Fibroblast of lung (primary cell): ENCODE measurements at regions not wholly inside any gene's neighbourhood (a gene's known extent, or its start where the extent isn't known, plus 50 kb on each side); places are given as distances from the start of the nearest gene placed in this dataset.

Experiments used
- DNase-seq, 2 donors: peaks; one replicate each; pipeline versions ENCODE4 v3.0.0 to v3.0.0-alpha.2; 2010; ENCODE audit warnings: low read depth in 2 of 2
- H2AFZ ChIP-seq: 2 replicates; pipeline ENCODE4 v1.5.1; 2012; ENCODE audit warnings: low read length, control low read depth, inconsistent platforms
- H3K27ac ChIP-seq: 2 replicates; pipeline ENCODE4 v1.5.1; 2011; ENCODE audit warnings: low read length, control low read depth; ENCODE audit not compliant: insufficient read depth
- H3K27me3 ChIP-seq: 2 replicates; pipeline ENCODE4 v1.5.1; 2011; ENCODE audit warnings: mild to moderate bottlenecking, low read length; ENCODE audit not compliant: control insufficient read depth, insufficient read depth
- H3K36me3 ChIP-seq: 2 replicates; pipeline ENCODE4 v1.5.1; 2011; ENCODE audit warnings: low read length; ENCODE audit not compliant: control insufficient read depth, insufficient read depth
- H3K4me1 ChIP-seq: 2 replicates; pipeline ENCODE4 v1.5.1; 2011; ENCODE audit warnings: low read length; ENCODE audit not compliant: control insufficient read depth, insufficient read depth; ENCODE audit errors: extremely low read depth
- H3K4me2 ChIP-seq: 2 replicates; pipeline ENCODE4 v1.5.1; 2011; ENCODE audit warnings: low read length, control low read depth; ENCODE audit not compliant: insufficient read depth; ENCODE audit errors: extremely low read depth
- H3K4me3 ChIP-seq, 4 experiments: fragments of 200-600 bp in 1 of 4; sonication (generic) in 1 of 4; replicated peaks in 1 of 4; 2 replicates each; pipeline ENCODE4 v1.5.1; 2011 to 2016; ENCODE audit warnings: low read length in 4 of 4, low read depth in 3 of 4, mild to moderate bottlenecking in 3 of 4, control low read depth in 2 of 4, inconsistent platforms in 1 of 4, mixed read lengths in 1 of 4; ENCODE audit not compliant: insufficient read depth in 1 of 4; ENCODE audit errors: control extremely low read depth in 1 of 4
- H3K79me2 ChIP-seq: 2 replicates; pipeline ENCODE4 v1.5.1; 2012; ENCODE audit warnings: mild to moderate bottlenecking, low read length, inconsistent platforms; ENCODE audit not compliant: control insufficient read depth, insufficient read depth
- H3K9ac ChIP-seq: 2 replicates; pipeline ENCODE4 v1.5.1; 2011; ENCODE audit warnings: mild to moderate bottlenecking, low read length, control low read depth; ENCODE audit not compliant: insufficient read depth
- H3K9me3 ChIP-seq: 2 replicates; pipeline ENCODE4 v1.5.1; 2012; ENCODE audit warnings: low read depth, low read length; ENCODE audit not compliant: control insufficient read depth, insufficient read depth
- H4K20me1 ChIP-seq: 2 replicates; pipeline ENCODE4 v1.5.1; 2011; ENCODE audit warnings: low read length; ENCODE audit not compliant: control insufficient read depth, insufficient read depth; ENCODE audit errors: extremely low read depth
- CTCF ChIP-seq, 2 donors: IDR thresholded peaks in 1 of 2; conservative IDR thresholded peaks in 1 of 2; 1 replicate in 1 of 2; 2 replicates in 1 of 2; pipeline ENCODE4 v1.5.1; 2011 to 2012; ENCODE audit warnings: low read length in 2 of 2, control low read depth in 1 of 2, inconsistent platforms in 1 of 2, low read depth in 1 of 2, mild to moderate bottlenecking in 1 of 2
- EZH2 ChIP-seq: IDR thresholded peaks from 2 replicates; pipeline ENCODE4 v1.5.1; 2012; ENCODE audit warnings: low read length, control low read depth, mild to moderate bottlenecking; ENCODE audit errors: missing control alignments

DNA sequence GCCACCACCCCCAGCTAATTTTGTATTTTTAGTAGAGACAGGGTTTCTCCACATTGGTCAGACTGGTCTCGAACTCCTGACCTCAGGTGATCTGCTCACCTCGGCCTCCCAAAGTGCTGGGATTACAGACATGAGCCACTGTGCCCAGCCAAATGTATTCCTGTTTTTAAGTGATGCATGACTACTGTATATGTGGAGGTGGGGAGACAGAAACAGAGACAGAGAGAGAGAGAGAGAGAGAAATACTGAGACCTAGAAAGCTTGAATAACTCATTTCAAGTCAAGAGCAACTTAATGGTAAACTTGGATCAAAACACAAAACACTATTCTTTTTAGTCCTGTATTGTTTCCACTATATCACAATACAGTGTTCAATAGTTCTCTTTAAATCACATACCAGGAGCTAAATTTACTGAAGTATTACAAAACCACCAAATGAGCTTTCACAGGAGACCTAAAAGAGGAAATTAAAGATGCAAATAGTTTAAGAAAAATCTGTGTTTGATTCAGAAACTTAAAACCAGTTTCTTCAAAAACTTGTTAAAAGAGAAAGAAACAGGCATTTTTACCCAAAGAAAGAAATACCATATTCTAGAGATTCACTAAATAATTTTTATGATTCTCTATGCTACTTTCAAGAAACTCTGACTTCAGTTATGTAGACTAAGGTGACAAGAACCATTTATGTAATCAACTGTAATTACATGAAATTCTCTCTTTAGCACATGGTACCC is 188.7 kb downstream of the ETS1 start:
- Histone ChIP-seq H3K4me1 (no peaks in the 10 kb centered on the region), H2AFZ (no peak overlapping the region), H3K27ac (no peak overlapping the region), H3K27me3 (no peaks in the 10 kb centered on the region), H3K9ac (no peak overlapping the region), H3K79me2 (no peaks in the 10 kb centered on the region), H4K20me1 (no peaks in the 10 kb centered on the region), H3K9me3 (no peaks in the 10 kb centered on the region), H3K4me2 (no peak overlapping the region), H3K4me3 (no peak overlapping the region), H3K36me3 (no peaks in the 10 kb centered on the region)
- no peak for DNase-seq
- TF ChIP-seq EZH2 = no peak
- no peak for TF ChIP-seq CTCF (conservative IDR thresholded peaks at IDR 0.05 in 1 of 2, IDR thresholded peaks at IDR 0.05 in 1 of 2; ENCODE audit: low read depth in 1 of 2, low read length in 2 of 2)

DNA sequence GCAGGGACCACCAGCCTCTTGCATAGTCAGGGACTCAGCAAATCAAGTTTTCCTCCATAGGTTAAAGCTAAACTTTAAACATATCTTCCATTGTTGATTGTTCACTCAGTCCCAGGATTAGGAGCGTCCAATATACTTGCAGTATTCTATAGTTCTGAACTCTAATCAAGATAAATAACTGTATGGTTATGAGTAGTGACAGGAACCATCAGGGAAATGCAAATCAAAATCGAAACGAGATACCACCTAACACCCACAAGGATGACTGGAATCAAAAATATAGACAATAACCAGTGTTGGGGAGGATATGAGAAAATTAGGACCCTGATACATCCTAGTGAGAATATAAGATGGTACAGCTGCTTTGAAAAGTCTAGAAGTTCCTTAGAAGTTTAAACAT is 190.0 kb downstream of the ETS1 start:
- Histone ChIP-seq H3K4me1 (no peaks in the 10 kb centered on the region), H3K27me3 (no peaks in the 10 kb centered on the region), H4K20me1 (no peaks in the 10 kb centered on the region), H3K4me3 (no peak overlapping the region), H3K9ac (no peak overlapping the region), H2AFZ (no peak overlapping the region), H3K27ac (no peak overlapping the region), H3K36me3 (no peaks in the 10 kb centered on the region), H3K79me2 (no peaks in the 10 kb centered on the region), H3K4me2 (no peak overlapping the region), H3K9me3 (no peaks in the 10 kb centered on the region)
- TF ChIP-seq CTCF (conservative IDR thresholded peaks at IDR 0.05 in 1 of 2, IDR thresholded peaks at IDR 0.05 in 1 of 2; ENCODE audit: low read depth in 1 of 2, low read length in 2 of 2) (no peak), EZH2 (no peak)
- DNase-seq = no peak

GRCh38 chr11:128394431-128395089 is 192.8 kb downstream of the ETS1 start:
- TF ChIP-seq EZH2 = no peak
- no peak for TF ChIP-seq CTCF (conservative IDR thresholded peaks at IDR 0.05 in 1 of 2, IDR thresholded peaks at IDR 0.05 in 1 of 2; ENCODE audit: low read depth in 1 of 2, low read length in 2 of 2)
- Histone ChIP-seq H3K4me2 (no peak overlapping the region), H3K4me1 (no peaks in the 10 kb centered on the region), H2AFZ (no peak overlapping the region), H3K27me3 (no peaks in the 10 kb centered on the region), H3K4me3 (no peak overlapping the region), H3K79me2 (no peaks in the 10 kb centered on the region), H3K27ac (no peak overlapping the region), H3K9ac (no peak overlapping the region), H3K36me3 (no peaks in the 10 kb centered on the region), H3K9me3 (no peaks in the 10 kb centered on the region), H4K20me1 (no peaks in the 10 kb centered on the region)
- DNase-seq = peak in 1 of 2 donors; percentile 31
